Kidney tubule cell (primary cell): ENCODE measurements at regions not wholly inside any gene's neighbourhood (a gene's known extent, or its start where the extent isn't known, plus 50 kb on each side); places are given as distances from the start of the nearest gene placed in this dataset.

Experiments
- DNase-seq: peaks from one replicate; pipeline ENCODE4 v3.0.0-alpha.2; 2018; ENCODE audit warnings: low spot score

GRCh38 chr4:4599481-4600275, 57.8 kb upstream of the STX18 start:
- DNase-seq = no peak

GRCh38 chr4:4598851-4599411, 57.1 kb upstream of the STX18 start:
- DNase-seq = no peak

- no peak for DNase-seq
Measured at GRCh38 chr4:4596720-4597119, 54.9 kb upstream of the STX18 start.

- DNase-seq = no peak
Measured at GRCh38 chr4:4595252-4595651, 53.4 kb upstream of the STX18 start.

- DNase-seq = no peak
Measured at GRCh38 chr4:4594285-4594920, 52.6 kb upstream of the STX18 start.

GRCh38 chr4:4593596-4594284, 51.9 kb upstream of the STX18 start:
- DNase-seq = no peak

DNA sequence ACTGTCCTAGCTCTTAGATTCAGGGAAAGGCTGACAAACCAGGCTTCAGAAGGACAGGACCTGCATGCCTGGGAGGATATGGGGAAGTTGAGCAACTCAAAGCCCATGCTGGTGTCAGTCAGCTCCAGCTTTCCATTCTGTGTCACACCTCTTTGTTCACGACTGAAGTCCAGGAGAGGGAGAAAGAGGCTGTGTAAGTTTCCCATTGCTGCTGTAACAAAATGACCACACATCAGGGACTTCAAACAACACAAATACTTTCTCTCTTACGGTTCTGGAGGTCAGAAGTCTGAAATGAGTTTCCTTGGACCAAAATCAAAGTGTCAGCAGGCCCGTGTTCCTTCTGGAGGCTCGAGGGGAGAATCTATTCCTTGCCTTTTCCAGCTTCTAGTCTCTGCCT, 50.6 kb upstream of the STX18 start:
- DNase-seq = no peak
